ENCODE measurements at regions not wholly inside any gene's neighbourhood (a gene's known extent, or its start where the extent isn't known, plus 50 kb on each side); places are given as distances from the start of the nearest gene placed in this dataset.

GRCh38 chr10:3363311-3364045, 190.9 kb upstream of the PITRM1 start:
- Histone ChIP-seq H3K27ac (ENCODE audit: low read depth in 2 of 2, low read length in 1 of 2) (no peak overlapping the region), H3K4me3 (ENCODE audit: low read depth in 2 of 2, low read length in 1 of 2) (no peak overlapping the region), H4K20me1 (ENCODE audit: insufficient read depth) (no peaks in the 10 kb centered on the region), H3K9ac (no peak overlapping the region), H2AFZ (ENCODE audit: low read depth) (no peak overlapping the region), H3K79me2 (ENCODE audit: insufficient read depth) (no peaks in the 10 kb centered on the region), H3K27me3 (ENCODE audit: insufficient read depth) (no peaks in the 10 kb centered on the region), H3K9me2 (no peaks in the 10 kb centered on the region), H3K9me3 (no peaks in the 10 kb centered on the region; the same call in 1 of the 2 replicates), H3F3A (replicated peaks; ENCODE audit: insufficient read depth) (no peaks in the 10 kb centered on the region), H3K4me1 (ENCODE audit: control insufficient read depth in 1 of 2, insufficient read depth in 2 of 2, low read depth in 1 of 2, low read length in 1 of 2) (no peaks in the 10 kb centered on the region; a peak in 1 of 4 replicates), H3K36me3 (replicated peaks in 1 of 2; ENCODE audit: control insufficient read depth in 1 of 2, insufficient read depth in 2 of 2, low read length in 1 of 2) (no peaks in the 10 kb centered on the region), H3K4me2 (no peak overlapping the region)
- DNase-seq, result no peak
- CTCF ChIA-PET, result no interaction called here
- WGBS (ENCODE audit: low lambda C conversion rate), result 94% methylated on average over 4 of the region's 4 CpGs
- no peak for TF ChIP-seq MEF2A (IDR thresholded peaks at IDR 0.05; ENCODE audit: borderline replicate concordance, low read depth)
- no peak for TF ChIP-seq RXRA (IDR thresholded peaks at IDR 0.05; ENCODE audit: borderline replicate concordance, low read depth)
- no peak for TF ChIP-seq SIN3A (IDR thresholded peaks at IDR 0.05; ENCODE audit: borderline replicate concordance, low read depth, low read length)
- TF ChIP-seq CHD2 (IDR thresholded peaks at IDR 0.05; ENCODE audit: low read length, partially characterized antibody), result no peak
- TF ChIP-seq MAX (IDR thresholded peaks at IDR 0.05; ENCODE audit: low read depth), result no peak
- no peak for TF ChIP-seq ZBTB33 (IDR thresholded peaks at IDR 0.05; ENCODE audit: borderline replicate concordance, low read depth)
- no peak for TF ChIP-seq FOSL2 (IDR thresholded peaks at IDR 0.05; ENCODE audit: borderline replicate concordance, low read depth)
- TF ChIP-seq FOXJ3 (CRISPR knock-in tag; IDR thresholded peaks at IDR 0.05), result no peak
- TF ChIP-seq TEAD4 (IDR thresholded peaks at IDR 0.05; ENCODE audit: borderline replicate concordance, insufficient read depth), result no peak
- no peak for TF ChIP-seq SMC3 (IDR thresholded peaks at IDR 0.05; ENCODE audit: low read depth, low read length)
- no peak for TF ChIP-seq NRF1 (IDR thresholded peaks at IDR 0.05; ENCODE audit: low read depth, low read length)
- TF ChIP-seq TCF12 (IDR thresholded peaks at IDR 0.05), result no peak
- no peak for TF ChIP-seq REST (IDR thresholded peaks at IDR 0.05; ENCODE audit: low read depth, low read length)
- no peak for TF ChIP-seq ELF1 (IDR thresholded peaks at IDR 0.05)
- no peak for TF ChIP-seq CTCF (IDR thresholded peaks at IDR 0.05)
- no peak for TF ChIP-seq JUND (IDR thresholded peaks at IDR 0.05)
- POLR2A ChIA-PET, result no interaction called here

Data from SK-N-SH (cell line).